ENCODE measurements at regions not wholly inside any gene's neighbourhood (a gene's known extent, or its start where the extent isn't known, plus 50 kb on each side); places are given as distances from the start of the nearest gene placed in this dataset.

GRCh38 chr2:4024605-4025004 lies 321.2 kb downstream of the DCDC2C start:
- no peak overlapping the region for H3K4me2 ChIP-seq (ENCODE audit: low read length)
- H4K20me1 ChIP-seq (ENCODE audit: insufficient read depth) = no peaks in the 10 kb centered on the region
- DNase-seq (ENCODE audit: low read depth, low spot score) (no peak), ATAC-seq (no peak)
- no peaks in the 10 kb centered on the region for H3K36me3 ChIP-seq (ENCODE audit: control insufficient read depth in 1 of 2, insufficient read depth in 2 of 2, low read length in 2 of 2)
- H2AFZ ChIP-seq (ENCODE audit: low read depth, low read length, poor library complexity, severe bottlenecking) = no peak overlapping the region
- BruUV-seq (replicated peaks) = no TSS peak
- CTCF ChIA-PET = no interaction called here
- intact Hi-C loops (cut with micrococcal nuclease) = no loop called here
- no peaks in the 10 kb centered on the region for H3K9me3 ChIP-seq (ENCODE audit: control insufficient read depth in 1 of 2, insufficient read depth in 1 of 2, low read depth in 1 of 2, low read length in 2 of 2)
- POLR2A ChIA-PET = no interaction called here
- no peak overlapping the region for H3K4me3 ChIP-seq (replicated peaks in 1 of 2; ENCODE audit: low read depth in 1 of 2, low read length in 2 of 2)
- TF ChIP-seq EGR1 (IDR thresholded peaks at IDR 0.05; ENCODE audit: low read depth) = no peak
- no peak for TF ChIP-seq MAX (IDR thresholded peaks at IDR 0.05)
- no peak for TF ChIP-seq ATF3 (IDR thresholded peaks at IDR 0.05)
- no peak for TF ChIP-seq EZH2 (IDR thresholded peaks at IDR 0.05)
- H3K9ac ChIP-seq (ENCODE audit: low read length) = no peak overlapping the region
- H3K4me1 ChIP-seq (ENCODE audit: control insufficient read depth in 1 of 2, insufficient read depth in 2 of 2, low read length in 2 of 2) = no peaks in the 10 kb centered on the region
- no peaks in the 10 kb centered on the region for H3K9me2 ChIP-seq (ENCODE audit: insufficient read depth)
- RAD21 ChIA-PET (ENCODE audit: low non-redundant PET in 1 of 2, low total read pairs in 2 of 2, uncharacterized antibody in 2 of 2, unreplicated experiment in 2 of 2) = no interaction called here
- H3K79me2 ChIP-seq (ENCODE audit: insufficient read depth, low read length) = no peaks in the 10 kb centered on the region
- H3K27ac ChIP-seq (ENCODE audit: low read depth, low read length) = no peak overlapping the region
- no peaks in the 10 kb centered on the region for H3K27me3 ChIP-seq (ENCODE audit: insufficient read depth, low read length)

- no peaks in the 10 kb centered on the region for H3K9me2 ChIP-seq (ENCODE audit: insufficient read depth)
- no peaks in the 10 kb centered on the region for H3K36me3 ChIP-seq (ENCODE audit: control insufficient read depth in 1 of 2, insufficient read depth in 2 of 2, low read length in 2 of 2)
- no peak overlapping the region for H3K27ac ChIP-seq (ENCODE audit: low read depth, low read length)
- ChIA-PET RAD21 (ENCODE audit: low non-redundant PET in 1 of 2, low total read pairs in 2 of 2, uncharacterized antibody in 2 of 2, unreplicated experiment in 2 of 2) (no interaction called here), POLR2A (no interaction called here), CTCF (no interaction called here)
- ATAC-seq = no peak
- H2AFZ ChIP-seq (ENCODE audit: low read depth, low read length, poor library complexity, severe bottlenecking) = no peak overlapping the region
- DNase-seq (ENCODE audit: low read depth, low spot score) = no peak
- H3K79me2 ChIP-seq (ENCODE audit: insufficient read depth, low read length) = no peaks in the 10 kb centered on the region
- H3K9ac ChIP-seq (ENCODE audit: low read length) = no peak overlapping the region
- no peak overlapping the region for H3K4me2 ChIP-seq (ENCODE audit: low read length)
- no peaks in the 10 kb centered on the region for H4K20me1 ChIP-seq (ENCODE audit: insufficient read depth)
- no peaks in the 10 kb centered on the region for H3K9me3 ChIP-seq (ENCODE audit: control insufficient read depth in 1 of 2, insufficient read depth in 1 of 2, low read depth in 1 of 2, low read length in 2 of 2)
- no peaks in the 10 kb centered on the region for H3K27me3 ChIP-seq (ENCODE audit: insufficient read depth, low read length)
- intact Hi-C loops (cut with micrococcal nuclease) = no loop called here
- no peak overlapping the region for H3K4me3 ChIP-seq (replicated peaks in 1 of 2; ENCODE audit: low read depth in 1 of 2, low read length in 2 of 2)
- no peaks in the 10 kb centered on the region for H3K4me1 ChIP-seq (ENCODE audit: control insufficient read depth in 1 of 2, insufficient read depth in 2 of 2, low read length in 2 of 2)
- no TSS peak for BruUV-seq (replicated peaks)
- TF ChIP-seq FOSL1 (IDR thresholded peaks at IDR 0.05; ENCODE audit: low read depth) (no peak), EZH2phosphoT487 (IDR thresholded peaks at IDR 0.05; ENCODE audit: borderline replicate concordance) (no peak), EZH2 (IDR thresholded peaks at IDR 0.05) (no peak), REST (IDR thresholded peaks at IDR 0.05; ENCODE audit: low read depth) (no peak), YY1 (IDR thresholded peaks at IDR 0.05; ENCODE audit: extremely low read depth, insufficient replicate concordance, low read depth, low read length) (no peak), MAX (IDR thresholded peaks at IDR 0.05) (no peak), ZFX (IDR thresholded peaks at IDR 0.05) (no peak), SIN3A (IDR thresholded peaks at IDR 0.05; ENCODE audit: low read depth) (no peak), POLR2A (IDR thresholded peaks at IDR 0.05; ENCODE audit: borderline replicate concordance, extremely low read depth, insufficient read depth, insufficient read length) (no peak), JUND (IDR thresholded peaks at IDR 0.05) (no peak), POLR2AphosphoS5 (IDR thresholded peaks at IDR 0.05; ENCODE audit: low read depth, low read length) (no peak), SP1 (IDR thresholded peaks at IDR 0.05; ENCODE audit: low read depth) (no peak), SRF (IDR thresholded peaks at IDR 0.05; ENCODE audit: low read depth) (no peak), CBX3 (IDR thresholded peaks at IDR 0.05; ENCODE audit: low read depth) (no peak), ATF3 (IDR thresholded peaks at IDR 0.05) (no peak), CEBPB (IDR thresholded peaks at IDR 0.05; ENCODE audit: low read depth) (no peak), ELF1 (IDR thresholded peaks at IDR 0.05; ENCODE audit: borderline replicate concordance, low read depth) (no peak), ZNF274 (IDR thresholded peaks at IDR 0.05; ENCODE audit: low read depth, low read length) (no peak)
Observed at GRCh38 chr2:4029081-4029480, 325.7 kb downstream of the DCDC2C start.
